ENCODE measurements at regions not wholly inside any gene's neighbourhood (a gene's known extent, or its start where the extent isn't known, plus 50 kb on each side); places are given as distances from the start of the nearest gene placed in this dataset.
"Not testable (repeated sequence)": the region's sequence is repeated elsewhere in the genome, so short reads cannot be mapped to it uniquely, and the experiment has no call there.

DNA sequence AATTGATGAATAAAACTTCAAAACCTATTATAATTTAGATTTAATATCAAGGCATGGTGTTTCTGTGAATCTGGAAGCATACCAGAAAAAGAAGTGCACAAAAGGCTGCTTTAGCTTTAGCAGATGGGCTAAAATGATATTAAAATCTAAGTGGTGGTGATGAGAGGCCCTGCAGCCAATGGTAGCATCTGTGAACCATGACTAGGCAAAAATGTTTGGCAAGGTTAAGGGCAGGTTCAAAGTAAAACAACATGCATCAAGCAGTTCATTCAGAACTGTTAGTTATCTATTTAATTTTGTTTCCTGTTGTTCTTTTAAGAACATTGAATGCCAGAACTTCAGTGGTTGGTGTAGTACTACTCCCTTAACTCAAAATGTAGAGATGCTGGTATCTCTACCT lies 1736.9 kb upstream of the CELF4 start:
- no peak for DNase-seq

- no peak for DNase-seq
Measured at GRCh38 chr18:39299152-39299551, 1733.6 kb upstream of the CELF4 start.

DNA sequence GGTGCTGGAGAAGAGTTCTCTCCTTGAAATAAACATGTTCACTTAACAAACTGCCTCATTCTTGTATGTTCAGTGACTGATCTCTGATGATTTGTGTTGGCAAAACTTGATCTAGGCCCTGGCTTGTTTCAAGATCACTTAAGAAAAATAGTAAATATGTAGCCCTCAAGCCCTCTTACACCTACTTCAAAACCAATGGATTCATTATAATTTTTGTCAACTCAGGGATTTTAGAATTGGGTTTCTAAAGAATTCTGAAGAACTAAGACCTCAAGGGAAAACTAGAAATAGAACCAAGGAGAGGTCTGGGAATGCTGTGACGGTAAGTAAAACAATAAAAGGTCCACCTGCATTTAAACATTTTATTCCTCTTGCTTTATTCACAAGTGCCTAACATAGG lies 1731.6 kb upstream of the CELF4 start:
- DNase-seq = no peak

GRCh38 chr18:39296293-39296888 lies 1730.8 kb upstream of the CELF4 start:
- no peak for DNase-seq

GRCh38 chr18:39276764-39277163 lies 1711.2 kb upstream of the CELF4 start:
- DNase-seq = no peak

DNA sequence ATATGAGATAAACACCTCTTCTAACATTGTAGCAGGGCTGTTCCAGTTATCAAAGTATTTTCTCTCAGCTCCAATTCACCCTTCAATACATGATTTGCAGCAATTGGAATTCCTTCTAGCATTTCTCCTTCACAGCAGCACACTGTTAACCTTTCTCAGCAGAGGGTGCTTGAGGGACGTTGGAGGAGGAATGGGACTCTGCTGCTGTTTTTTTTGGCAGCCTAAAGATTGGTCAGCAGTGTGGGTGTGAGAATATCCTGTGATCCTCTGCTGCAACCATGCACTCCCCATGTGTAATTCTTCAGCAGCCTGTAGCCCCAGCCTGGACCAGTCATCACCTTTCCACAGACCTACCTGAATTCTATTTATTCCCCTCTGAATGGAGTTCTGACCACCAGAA lies 1708.9 kb upstream of the CELF4 start:
- no peak for DNase-seq

DNA sequence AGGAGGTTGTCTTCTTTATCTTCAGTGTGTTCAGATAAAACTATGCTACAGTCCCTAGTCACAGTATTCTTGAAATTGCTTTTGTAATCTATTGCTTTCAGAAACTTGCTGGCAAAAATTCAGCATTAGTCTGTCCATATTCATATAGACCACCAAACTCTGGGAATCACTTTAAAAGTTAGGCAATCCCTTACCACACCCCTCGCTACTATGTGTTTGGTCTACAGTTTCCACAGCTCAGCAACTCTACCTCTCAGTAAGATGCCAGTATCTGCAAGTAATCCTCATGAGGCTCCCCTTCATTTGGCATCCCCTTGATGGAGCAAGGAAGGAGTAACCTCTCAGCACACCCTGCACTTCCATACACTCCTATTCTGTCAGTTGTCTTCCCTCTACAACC lies 1706.6 kb upstream of the CELF4 start:
- DNase-seq = no peak

DNA sequence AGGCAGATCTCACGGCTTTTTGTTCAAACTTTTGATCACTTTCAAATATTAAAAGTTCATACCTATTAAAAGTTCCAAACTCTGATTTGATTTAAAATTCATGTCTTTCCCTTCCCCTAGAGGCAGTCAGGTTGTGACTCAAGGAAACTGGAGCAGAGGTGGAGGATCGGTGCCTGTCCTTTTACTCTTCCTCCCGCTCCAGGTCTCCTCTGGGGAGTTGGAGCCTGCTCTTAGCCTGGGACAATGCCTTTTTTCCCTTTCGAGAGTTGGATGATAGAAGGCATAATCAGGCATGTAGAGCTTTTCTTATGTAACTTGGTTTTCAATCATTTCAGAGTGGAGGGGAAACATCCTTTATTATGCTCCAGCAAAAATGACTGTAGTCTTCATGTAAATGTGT lies 1706.1 kb upstream of the CELF4 start:
- DNase-seq = no peak

DNA sequence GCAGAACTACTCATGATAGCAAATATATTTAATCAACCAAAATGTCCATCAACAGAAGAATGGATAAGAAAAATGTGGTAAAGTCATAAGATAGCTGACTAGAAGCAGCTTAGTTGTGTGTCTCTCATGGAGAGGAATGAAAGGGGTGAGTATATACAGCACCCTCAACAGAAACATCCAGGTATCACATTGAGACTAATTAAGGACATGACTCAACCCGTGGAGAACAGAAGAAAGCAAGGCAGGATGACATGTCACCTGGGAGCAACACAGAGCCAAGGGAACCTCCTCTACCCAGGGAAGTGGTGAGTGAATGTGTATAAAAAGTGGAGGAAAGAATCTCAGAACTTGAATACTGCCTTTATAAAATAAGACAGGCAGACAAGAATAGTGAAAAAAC lies 1695.0 kb upstream of the CELF4 start:
- no peak for DNase-seq

- DNase-seq = no peak
Measured at GRCh38 chr18:39259736-39260135, 1694.1 kb upstream of the CELF4 start.

DNA sequence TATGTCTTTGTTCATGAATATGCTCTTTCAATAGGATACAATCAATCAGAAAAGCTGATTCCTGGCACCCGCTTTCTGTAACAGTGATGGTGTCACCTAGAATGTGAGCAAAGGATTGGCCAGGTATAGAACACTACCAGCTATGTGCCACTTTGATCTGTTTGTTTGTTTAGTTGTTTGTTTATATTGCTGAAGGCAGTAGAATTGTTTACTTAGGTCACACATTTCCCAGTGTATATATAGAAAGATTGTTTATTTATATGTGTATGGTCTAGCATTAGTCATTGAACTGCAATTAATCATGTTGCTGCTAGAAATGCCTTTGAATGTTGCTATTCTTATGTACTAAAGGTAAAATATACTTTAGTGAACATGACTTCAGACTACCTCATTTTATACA lies 1678.6 kb upstream of the CELF4 start:
- no peak for DNase-seq

DNA sequence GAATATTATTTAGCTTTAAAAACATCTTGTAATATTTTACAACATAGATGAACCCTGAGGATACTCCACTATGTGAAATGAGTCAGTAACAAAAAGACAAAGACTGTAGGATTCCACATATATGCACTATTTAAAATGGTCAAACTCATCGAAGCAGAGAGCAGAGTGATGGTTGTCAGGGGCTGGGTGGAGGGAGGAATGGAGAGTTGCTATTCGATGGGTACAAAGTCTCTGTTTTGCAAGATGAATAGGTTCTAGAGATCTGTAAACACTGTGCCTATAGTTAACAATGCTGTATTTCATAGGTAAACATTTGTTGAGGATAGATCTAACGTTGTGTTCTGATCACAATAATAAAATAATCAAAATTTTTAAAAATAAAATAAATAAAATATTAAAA lies 1675.9 kb upstream of the CELF4 start:
- DNase-seq = no peak

- no peak for DNase-seq
Measured at GRCh38 chr18:39238981-39239660, 1673.5 kb upstream of the CELF4 start.

- DNase-seq = no peak
Measured at GRCh38 chr18:39235118-39235719, 1669.6 kb upstream of the CELF4 start.

DNA sequence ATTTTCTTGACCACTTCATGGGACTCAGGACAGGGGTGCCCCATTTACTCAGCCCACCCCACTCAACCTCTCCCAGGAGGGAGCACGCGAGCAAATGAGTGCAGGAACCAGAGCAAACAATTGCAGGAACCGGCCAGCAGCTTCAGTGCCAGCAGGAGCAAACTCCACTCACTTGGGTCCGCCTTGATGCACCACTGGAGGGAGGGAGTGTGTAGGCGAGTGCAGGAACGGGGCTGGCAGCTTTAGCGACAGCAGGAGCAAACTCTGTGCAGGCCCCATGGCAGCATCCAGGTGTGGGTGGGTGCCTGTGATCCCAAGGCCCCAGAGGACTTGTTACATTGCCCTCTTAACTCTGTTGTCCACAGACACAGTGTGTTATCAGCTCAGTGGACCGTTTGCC lies 1667.3 kb upstream of the CELF4 start:
- DNase-seq = no peak

- DNase-seq = no peak
Measured at GRCh38 chr18:39232490-39232889, 1666.9 kb upstream of the CELF4 start.

- DNase-seq = no peak
Measured at GRCh38 chr18:39230086-39230803, 1664.6 kb upstream of the CELF4 start.

DNA sequence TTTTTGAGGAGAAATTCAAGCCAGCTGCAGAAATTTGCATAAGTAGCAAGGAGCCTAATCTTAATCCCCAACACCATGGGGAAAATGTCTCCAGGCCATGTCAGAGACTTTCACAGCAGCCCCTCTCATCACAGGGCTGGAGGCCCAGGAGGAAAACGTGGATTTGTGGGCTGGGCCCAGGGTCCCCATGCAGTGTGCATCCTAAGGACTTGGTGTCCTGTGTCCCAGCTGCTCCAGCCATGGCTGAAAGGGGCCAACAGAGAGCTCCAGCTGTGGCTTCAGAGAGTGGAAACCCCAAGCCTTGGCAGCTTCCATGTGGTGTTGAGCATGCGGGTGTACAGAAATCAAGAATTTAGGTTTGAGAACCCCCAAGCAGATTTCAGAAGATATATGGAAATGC lies 1662.2 kb upstream of the CELF4 start:
- DNase-seq = not testable (repeated sequence)

- no peak for DNase-seq
Measured at GRCh38 chr18:39225373-39225772, 1659.8 kb upstream of the CELF4 start.

DNA sequence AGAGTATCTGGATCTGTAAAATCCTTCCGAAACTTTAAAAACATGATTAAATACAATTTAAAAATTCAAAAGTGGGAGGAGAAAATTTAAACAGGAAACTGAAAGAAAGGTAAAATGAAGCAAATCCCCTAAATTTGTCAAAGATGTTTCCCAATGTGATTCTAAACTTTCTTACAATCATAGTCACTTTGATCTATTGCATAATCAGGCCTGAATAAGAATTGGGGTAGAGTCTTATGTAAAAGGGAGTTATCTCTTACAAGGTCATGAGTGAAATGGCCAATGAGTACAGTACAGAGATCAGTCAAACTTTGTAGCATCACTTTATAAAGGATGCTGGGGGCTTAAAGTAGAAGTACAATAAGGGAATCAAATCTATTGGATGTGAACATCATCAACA lies 1657.7 kb upstream of the CELF4 start:
- no peak for DNase-seq

- DNase-seq = no peak
Measured at GRCh38 chr18:39215920-39216319, 1650.3 kb upstream of the CELF4 start.

GRCh38 chr18:39211461-39211860 lies 1645.9 kb upstream of the CELF4 start:
- DNase-seq = no peak

DNA sequence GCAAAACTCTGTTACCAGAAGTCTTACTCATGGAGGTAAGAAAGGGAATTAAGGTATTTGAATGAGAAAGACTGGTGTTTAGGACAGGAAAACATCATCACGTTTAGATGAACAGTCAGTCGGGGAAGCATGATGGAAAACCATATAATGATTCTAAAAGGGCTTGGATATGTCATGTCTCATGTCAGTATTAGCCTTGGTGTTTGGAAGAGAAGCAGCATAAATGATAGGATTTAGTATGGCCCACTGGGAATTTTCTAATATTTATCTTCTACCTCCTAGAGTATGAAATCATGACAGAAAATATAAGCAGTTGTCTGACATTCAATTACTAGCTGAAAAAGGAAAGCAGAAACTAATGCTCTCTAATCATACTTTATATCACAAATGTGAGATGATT lies 1643.6 kb upstream of the CELF4 start:
- no peak for DNase-seq

DNA sequence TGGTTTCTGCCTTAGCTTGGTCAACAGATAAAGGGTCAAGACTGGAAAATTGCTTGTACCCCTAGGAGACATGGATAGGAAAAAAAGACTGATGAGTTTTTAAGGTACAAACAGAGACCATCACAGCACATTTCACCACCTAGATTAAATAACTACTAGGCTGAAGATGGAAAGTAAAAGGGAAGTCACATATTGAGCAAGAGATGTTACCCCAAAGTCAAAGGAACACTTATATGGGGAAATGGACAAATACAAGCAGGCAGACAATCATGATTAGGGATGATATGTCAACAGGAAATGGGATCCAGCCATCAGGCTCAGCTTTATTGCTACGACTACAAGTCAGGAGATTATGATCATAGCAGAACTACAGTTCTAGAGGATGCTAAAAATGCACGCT lies 1643.1 kb upstream of the CELF4 start:
- DNase-seq = no peak

All from GDM1 (cell line).